H1 (cell line): ENCODE measurements at regions not wholly inside any gene's neighbourhood (a gene's known extent, or its start where the extent isn't known, plus 50 kb on each side); places are given as distances from the start of the nearest gene placed in this dataset.

ENCODE experiments used
- FOSL1 ChIP-seq: IDR thresholded peaks from 2 replicates; pipeline ENCODE4 v1.6.1; 2011; ENCODE audit warnings: mild to moderate bottlenecking, low read depth, low read length, moderate library complexity; ENCODE audit not compliant: insufficient read depth
- HDAC2 ChIP-seq, 2 experiments: fragments of 300-600 bp in 1 of 2; sonication (generic) in 1 of 2; IDR thresholded peaks; 2 replicates each; pipeline ENCODE4 v1.6.1; 2011 to 2012; ENCODE audit warnings: low read depth in 2 of 2, low read length in 2 of 2, mild to moderate bottlenecking in 2 of 2, moderate library complexity in 2 of 2, borderline replicate concordance in 1 of 2, inconsistent platforms in 1 of 2
- HDAC6 ChIP-seq: IDR thresholded peaks from one replicate; pipeline ENCODE4 v1.7.1; 2012; ENCODE audit warnings: low read depth, mild to moderate bottlenecking, inconsistent platforms, low read length, moderate library complexity
- RNF2 ChIP-seq: fragments of 200-900, 300-1000 bp; sonication (generic); IDR thresholded peaks from 2 replicates; pipeline ENCODE4 v1.7.1; 2016; ENCODE audit warnings: borderline replicate concordance, low read depth, mild to moderate bottlenecking, antibody characterized with exemption, low read length; ENCODE audit not compliant: poor library complexity, severe bottlenecking; ENCODE audit errors: missing control alignments
- SRF ChIP-seq: IDR thresholded peaks from 2 replicates; pipeline ENCODE4 v1.6.1; 2011; ENCODE audit warnings: mild to moderate bottlenecking, low read depth, low read length, moderate library complexity
- SUZ12 ChIP-seq: fragments of 200-600 bp; sonication (generic); IDR thresholded peaks from 2 replicates; pipeline ENCODE4 v1.6.1; 2012; ENCODE audit warnings: mild to moderate bottlenecking, inconsistent platforms, low read length, moderate library complexity, mixed read lengths
- TEAD4 ChIP-seq: IDR thresholded peaks from 2 replicates; pipeline ENCODE4 v1.6.1; 2012; ENCODE audit warnings: low read depth, low read length, inconsistent platforms, mixed read lengths

DNA sequence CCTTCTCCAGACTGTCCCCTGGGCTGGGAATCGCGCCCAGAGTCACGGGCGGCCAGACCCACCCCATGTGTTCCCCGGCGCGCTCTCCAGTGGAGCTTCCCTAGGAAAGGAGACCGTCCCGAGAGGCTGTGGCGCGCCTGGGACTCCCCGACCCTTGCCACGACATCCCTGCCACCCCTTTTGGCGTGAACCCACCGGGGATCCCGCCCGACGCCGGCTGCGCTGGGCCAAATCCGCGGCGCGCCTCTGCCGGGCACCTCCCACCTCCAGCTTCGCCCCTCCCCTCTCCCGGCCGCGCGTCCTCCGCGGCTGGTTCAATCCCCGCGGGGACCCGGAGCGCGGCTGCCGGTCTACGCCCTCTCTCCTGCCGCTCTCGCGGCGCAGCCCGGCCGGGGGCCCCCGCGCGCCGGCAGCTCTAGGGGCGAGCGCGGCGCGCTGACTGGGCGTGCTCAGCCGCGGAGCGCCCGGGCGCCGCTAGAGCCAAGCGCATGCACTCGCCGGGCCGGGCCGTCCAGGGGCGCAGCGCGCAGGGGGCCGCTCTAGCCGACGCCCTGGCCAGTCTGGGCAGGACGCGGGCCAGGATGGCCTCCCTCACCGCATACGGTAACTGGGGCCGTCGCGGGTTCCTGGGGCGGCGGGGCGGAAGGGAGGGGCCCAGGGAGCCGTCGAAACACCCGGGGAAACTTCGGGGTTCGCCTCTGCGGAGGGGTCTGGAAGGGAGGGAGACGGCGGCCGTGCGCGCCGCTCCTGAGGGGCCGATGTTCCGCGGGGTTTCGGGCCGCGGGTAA lies 77.4 kb upstream of the ANO4 start (continued):
- TF ChIP-seq RNF2 (peak; percentile 31), SUZ12 (peak; percentile 82), HDAC2 (IDR thresholded peaks at IDR 0.05; ENCODE audit: borderline replicate concordance in 1 of 2, low read depth in 2 of 2, low read length in 2 of 2) (peak in 1 of 2 experiments; percentile 36; a peak in 1 of 4 replicates), TEAD4 (no peak), HDAC6 (no peak), FOSL1 (no peak), SRF (no peak)
